SIG-M5 treated with dmso at 0.1 percent for 504 hours (cell line): ENCODE measurements at regions not wholly inside any gene's neighbourhood (a gene's known extent, or its start where the extent isn't known, plus 50 kb on each side); places are given as distances from the start of the nearest gene placed in this dataset.

Source experiments
- DNase-seq: peaks from one replicate; lab custom pipeline; 2025; ENCODE audit not compliant: unreplicated experiment; lab: John Stamatoyannopoulos, UW

DNA sequence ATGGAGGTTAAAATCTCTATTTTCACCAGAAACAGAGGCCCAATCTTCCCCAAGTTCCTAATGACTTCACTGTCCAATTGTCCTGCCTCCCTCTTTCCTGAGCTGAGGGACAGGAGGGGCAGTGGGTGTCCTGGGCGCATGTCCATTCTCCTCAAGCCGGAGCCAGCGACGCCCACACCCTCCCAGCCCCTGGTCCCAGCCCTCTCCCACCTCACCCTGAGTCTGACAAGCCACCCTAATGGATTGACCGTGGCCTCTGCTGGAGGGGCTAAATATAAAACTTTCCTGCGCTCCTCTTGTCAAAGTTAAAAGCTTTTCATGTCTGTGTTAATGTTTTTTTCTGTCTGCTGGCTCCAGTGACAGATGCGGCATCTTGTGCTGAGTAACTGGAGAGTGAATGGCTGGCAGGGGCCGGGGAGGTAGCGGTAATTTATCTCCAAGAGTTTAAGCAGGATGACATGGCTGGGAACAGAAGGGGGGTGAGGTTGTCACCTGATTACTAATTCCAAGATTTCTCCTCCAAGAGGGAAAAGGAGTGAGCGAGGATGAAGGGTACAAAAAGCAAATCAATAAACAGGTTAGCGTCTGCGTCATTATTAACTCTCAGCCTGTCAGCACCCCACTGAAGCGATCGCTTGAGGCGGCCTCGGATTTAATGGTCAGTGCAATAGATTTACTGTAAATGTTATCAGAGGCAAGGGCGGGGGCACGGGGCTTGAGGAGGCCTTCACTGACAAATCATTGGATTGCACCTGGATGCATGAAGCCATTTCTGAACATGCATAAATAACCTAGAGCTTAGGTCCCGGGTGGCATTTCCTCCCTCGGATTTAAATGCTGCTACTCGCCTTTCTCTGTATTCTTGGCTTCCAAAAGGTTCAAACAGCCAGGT lies 118.1 kb upstream of the MAFB start:
- DNase-seq: no peak

DNA sequence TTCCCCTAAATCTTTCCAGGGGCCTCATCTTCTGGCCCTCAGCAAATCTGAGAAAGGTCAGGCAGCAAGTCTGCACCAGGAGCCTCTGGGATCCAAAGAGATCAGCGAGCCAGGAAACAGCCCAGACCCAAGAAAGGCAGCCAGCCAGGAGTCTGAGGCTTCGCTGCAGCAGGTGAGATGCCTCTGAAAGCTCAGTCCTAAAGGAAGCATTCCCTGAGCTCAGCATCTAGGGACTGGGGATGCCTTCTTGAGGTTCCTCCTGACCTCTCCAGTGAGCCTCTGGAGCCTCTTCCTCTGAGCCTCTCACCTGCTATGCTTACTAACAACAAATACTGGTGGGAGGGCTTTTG lies 118.8 kb upstream of the MAFB start:
- DNase-seq: no peak

DNA sequence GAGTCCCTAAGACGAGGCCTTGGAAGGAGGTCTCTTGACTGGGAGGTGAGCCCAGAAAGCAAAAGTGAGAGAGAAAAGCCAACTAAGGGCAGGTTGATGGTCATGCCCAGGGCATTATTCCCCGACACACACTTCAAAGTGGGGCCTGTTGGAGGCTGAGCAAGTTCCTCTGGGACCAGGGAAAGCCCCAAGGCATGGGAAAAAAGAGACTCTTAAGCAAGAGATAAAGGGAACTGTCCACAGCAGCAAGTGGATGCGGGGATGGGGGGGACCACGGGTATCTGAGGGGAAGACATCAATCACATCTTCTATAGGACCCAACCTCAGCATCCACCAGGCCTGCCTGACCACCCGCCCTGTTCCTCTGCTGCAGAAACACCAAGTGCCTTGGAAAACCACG lies 119.9 kb upstream of the MAFB start:
- DNase-seq: no peak

- no peak for DNase-seq
Measured at GRCh38 chr20:40809361-40809760, 120.3 kb upstream of the MAFB start.

- DNase-seq: no peak
Measured at GRCh38 chr20:40810332-40811000, 121.4 kb upstream of the MAFB start.

- DNase-seq: no peak
Measured at GRCh38 chr20:40811004-40811403, 122.0 kb upstream of the MAFB start.

DNA sequence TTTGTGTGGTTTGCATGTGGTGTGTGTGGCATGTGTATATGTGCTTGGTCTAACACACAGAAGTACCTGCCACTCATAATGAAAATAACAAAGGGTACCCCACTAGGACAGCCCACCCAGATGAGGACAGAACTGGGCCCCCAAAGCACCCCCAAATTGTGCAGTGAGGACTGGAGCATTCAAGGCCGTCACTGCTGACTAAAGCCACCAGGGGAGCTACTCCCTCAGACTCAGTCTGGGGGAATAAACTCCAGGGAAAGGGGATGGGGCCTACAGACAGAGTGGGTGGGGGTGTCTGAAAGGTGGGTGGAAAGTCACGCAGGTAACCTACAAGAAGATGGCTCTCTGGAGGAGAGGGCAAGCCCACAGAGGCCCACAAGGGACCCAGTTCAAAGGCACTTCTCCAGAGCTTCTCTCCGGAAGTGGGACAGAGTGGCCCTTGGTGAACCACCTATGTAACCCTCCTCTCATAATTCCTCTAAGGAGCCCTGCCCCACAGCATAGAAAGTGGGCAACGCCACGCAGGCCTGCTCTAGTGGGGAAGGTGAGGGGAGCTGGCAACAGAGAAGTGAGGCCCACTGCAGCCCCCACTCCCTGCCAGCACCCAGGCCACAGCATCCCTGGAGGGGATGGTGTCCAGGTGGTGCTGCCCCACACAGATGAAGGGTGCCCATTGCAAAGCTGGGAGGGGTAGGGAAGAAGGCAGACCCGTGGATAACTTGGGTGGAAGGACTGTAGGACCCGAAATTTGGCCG lies 122.8 kb upstream of the MAFB start:
- DNase-seq: no peak

DNA sequence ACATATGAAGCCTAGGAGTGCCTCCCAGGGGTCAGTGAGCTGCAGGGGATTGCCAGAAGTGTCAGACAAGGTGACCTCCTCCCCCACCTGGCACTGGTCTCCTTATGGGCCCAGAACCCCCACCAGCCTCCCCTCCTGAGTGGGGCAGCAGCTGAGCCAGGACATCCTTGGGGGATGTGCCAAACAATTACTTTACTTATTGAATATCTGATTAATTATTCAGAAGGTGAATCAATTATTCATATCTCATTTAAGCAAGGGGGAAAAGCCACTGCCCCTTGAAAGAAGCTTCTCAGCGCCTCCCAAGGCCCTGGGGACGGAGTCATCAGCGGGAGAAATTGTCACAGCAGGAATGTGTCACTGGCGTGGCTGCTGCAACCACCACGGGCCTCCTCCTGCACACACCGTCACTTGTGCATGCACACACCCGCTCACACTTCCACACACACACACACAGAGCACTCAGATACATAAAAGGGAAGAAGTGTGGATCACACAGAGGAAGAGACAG lies 123.4 kb upstream of the MAFB start:
- DNase-seq: no peak

DNA sequence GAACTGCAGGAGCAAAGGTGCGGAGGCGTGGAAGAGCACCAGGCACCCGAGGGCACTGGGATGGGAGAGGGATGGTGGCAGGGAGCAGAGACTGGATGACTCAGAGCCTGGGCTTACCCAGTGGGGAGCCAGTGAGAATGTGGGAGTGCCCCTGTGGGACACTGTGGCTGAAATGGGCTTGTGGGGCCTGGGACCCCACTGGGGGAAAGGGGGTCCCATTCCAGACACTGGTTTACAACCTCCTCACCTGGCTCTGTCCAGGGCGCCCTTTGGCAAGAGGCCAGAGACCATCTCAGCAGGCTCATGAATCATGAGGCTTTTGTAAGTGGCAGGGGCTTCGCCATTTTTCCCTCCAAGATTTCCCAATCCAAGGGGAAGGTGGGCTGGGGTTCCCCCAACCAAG lies 124.0 kb upstream of the MAFB start:
- no peak for DNase-seq

GRCh38 chr20:40813708-40814630 lies 124.9 kb upstream of the MAFB start:
- DNase-seq: no peak

DNA sequence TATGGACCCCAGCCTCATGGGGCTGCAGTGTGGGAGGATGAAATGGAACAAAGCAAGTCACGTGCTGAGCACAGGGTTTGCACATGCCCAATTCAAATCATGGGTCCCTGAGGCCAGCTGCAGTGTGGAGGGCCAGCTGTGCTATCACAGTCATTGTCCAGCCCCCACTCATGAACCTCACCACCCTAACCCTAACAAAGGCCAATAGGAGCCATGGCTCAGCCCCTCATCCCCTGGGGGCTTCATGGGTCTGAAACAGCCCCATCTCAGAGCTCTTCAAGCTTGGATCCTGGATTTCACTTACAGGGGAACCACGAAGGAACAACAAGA lies 125.6 kb upstream of the MAFB start:
- DNase-seq: no peak

- DNase-seq: no peak
Measured at GRCh38 chr20:40815156-40816038, 126.4 kb upstream of the MAFB start.

DNA sequence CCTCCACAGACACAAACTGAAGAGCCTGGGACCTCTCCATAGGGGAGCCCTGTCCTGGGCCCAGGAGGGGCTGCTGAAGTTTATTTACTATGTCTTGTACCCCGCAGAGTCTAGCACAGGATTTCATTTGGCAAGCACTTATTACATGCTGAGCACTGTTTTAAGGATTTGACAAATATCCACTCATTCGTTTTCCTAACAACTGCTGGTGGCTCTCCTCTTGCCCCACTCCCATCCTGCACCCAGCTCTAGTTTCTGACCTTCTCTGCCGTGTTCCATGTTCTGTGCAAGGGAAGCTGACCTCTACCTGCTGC lies 127.0 kb upstream of the MAFB start:
- no peak for DNase-seq

DNA sequence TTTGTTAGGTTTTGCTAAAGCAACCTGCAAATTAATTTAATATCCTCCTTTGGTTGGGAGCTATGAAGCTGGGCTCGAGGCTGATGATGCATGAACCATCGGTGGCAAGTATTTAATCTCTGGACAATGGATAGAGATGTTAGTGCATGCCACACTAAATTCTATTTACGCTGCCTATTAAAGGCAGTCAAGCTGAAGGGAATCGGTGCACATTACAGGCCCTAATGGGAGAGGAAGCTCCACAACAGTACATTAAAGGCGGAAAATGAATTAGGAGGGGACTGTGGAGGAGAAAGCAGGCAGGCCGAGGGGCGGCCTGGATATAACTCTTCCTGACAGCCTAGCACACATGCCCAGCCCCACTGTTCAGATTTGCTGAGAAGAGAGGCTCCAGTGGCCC lies 132.4 kb upstream of the MAFB start:
- no peak for DNase-seq

GRCh38 chr20:40826699-40827098 lies 137.7 kb upstream of the MAFB start:
- no peak for DNase-seq

- no peak for DNase-seq
Measured at GRCh38 chr20:40835321-40835720, 146.3 kb upstream of the MAFB start.

- DNase-seq: no peak
Measured at GRCh38 chr20:40838509-40838908, 149.5 kb upstream of the MAFB start.

- DNase-seq: no peak
Measured at GRCh38 chr20:40843251-40843650, 154.2 kb upstream of the MAFB start.

DNA sequence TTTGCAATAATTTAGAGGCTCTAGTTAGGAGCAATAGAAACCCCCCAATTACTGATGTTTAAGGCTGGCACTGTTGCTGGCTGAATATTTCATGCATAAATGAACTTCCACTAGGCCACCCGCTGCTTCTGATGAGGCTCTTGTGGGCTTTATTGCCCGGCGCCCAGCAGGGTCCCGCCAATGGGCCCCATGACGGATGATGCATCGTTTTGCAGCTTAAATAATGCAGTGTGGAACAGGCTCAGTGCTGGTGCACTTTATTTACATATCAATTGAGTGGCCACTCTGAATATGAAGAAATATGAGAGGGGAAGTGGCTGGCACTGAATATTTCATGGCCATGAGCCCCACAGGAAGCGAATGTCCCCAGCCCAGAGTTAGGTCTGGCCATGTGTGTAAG lies 155.3 kb upstream of the MAFB start:
- DNase-seq: no peak

DNA sequence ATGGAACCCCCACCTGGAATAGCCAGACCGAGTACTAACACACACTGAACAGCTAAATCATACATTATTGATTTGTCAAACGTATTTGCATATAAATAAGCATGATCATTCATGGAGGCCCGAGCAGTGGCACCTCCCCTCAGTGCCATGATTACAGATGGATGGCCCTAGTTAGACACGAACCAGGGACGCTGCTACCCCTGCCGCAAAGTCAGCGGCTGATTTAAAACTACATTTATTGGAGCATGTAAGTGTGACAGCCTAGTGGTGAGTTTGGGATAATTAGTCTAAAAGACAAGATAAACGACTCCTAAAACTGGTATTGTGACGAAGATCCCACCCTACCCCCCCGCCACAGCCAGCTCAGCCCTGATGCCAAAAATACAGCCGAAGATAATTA lies 159.1 kb upstream of the MAFB start:
- DNase-seq: no peak
